Skeletal muscle tissue (tissue), 3 donors: ENCODE measurements at regions not wholly inside any gene's neighbourhood (a gene's known extent, or its start where the extent isn't known, plus 50 kb on each side); places are given as distances from the start of the nearest gene placed in this dataset.

Experiments used
- H3K27ac ChIP-seq: one replicate; pipeline ENCODE4 v1.7.0; 2013; ENCODE audit warnings: mild to moderate bottlenecking, low read depth, low read length, inconsistent platforms
- H3K27me3 ChIP-seq, 3 donors: one replicate each; pipeline ENCODE4 v1.7.0; 2013; ENCODE audit warnings: low read length in 3 of 3; ENCODE audit not compliant: control insufficient read depth in 3 of 3, insufficient read depth in 3 of 3
- H3K36me3 ChIP-seq, 3 donors: one replicate each; pipeline ENCODE4 v1.7.0; 2013; ENCODE audit warnings: low read length in 3 of 3; ENCODE audit not compliant: control insufficient read depth in 3 of 3, insufficient read depth in 3 of 3
- H3K4me1 ChIP-seq, 3 donors: one replicate each; pipeline ENCODE4 v1.7.0; 2013; ENCODE audit warnings: low read length in 3 of 3, mild to moderate bottlenecking in 3 of 3; ENCODE audit not compliant: control insufficient read depth in 3 of 3, insufficient read depth in 3 of 3
- H3K4me3 ChIP-seq, 3 donors: one replicate each; pipeline ENCODE4 v1.7.0; 2013; ENCODE audit warnings: low read length in 3 of 3
- H3K9ac ChIP-seq, 3 donors: one replicate each; pipeline ENCODE4 v1.7.0; 2013; ENCODE audit warnings: low read length in 3 of 3, mild to moderate bottlenecking in 3 of 3, moderate library complexity in 2 of 3, low read depth in 1 of 3
- H3K9me3 ChIP-seq, 3 donors: one replicate each; pipeline ENCODE4 v1.7.0; 2013; ENCODE audit warnings: low read length in 3 of 3; ENCODE audit not compliant: control insufficient read depth in 3 of 3
- donor health status: Osteomylitis.

DNA sequence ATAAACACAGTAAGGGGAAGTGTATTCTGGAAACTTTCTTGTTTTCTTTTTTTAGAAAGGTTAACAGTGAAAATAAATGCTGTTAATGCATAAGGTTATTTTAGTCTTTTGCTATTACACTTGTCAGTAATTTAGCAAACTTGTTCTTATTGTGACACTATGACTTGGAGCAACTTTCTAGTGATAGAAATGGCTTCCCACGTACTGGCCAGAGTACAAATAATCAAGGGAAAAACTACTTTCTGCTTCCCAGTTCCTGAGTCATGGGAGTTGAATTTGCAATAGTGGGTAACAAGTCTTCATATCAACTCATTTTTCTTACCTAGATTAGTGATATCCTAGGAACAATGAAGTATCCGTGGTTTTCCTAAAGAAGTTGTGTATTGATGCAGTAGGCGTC lies 1072.3 kb downstream of the FLRT2 start:
- no peak overlapping the region for H3K27ac ChIP-seq
- H3K36me3 ChIP-seq, result no peaks in the 10 kb centered on the region
- H3K9ac ChIP-seq, result no peak overlapping the region
- no peaks in the 10 kb centered on the region for H3K27me3 ChIP-seq
- H3K4me3 ChIP-seq, result no peak overlapping the region
- no peaks in the 10 kb centered on the region for H3K4me1 ChIP-seq
- H3K9me3 ChIP-seq, result no peaks in the 10 kb centered on the region

DNA sequence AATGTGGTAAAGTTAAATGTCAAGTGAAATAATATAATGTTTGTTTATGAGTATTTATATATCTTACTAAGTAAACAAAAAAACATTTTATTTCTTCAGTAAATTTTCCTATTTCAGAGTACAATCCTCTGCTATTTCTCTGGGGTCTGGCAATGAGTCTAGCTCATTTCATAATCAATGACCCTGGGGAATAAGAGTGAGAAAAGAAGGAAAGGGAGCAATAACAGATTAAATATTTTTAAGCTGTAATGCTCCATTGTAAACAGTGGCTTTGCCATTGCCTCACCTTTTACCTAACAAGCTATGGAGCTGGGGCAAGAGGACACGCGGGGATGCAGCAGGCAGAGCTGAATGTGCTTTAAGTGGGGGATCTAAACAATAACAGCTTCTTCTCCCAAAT lies 1071.9 kb downstream of the FLRT2 start:
- Histone ChIP-seq H3K9me3 (no peaks in the 10 kb centered on the region), H3K4me1 (no peaks in the 10 kb centered on the region), H3K36me3 (no peaks in the 10 kb centered on the region), H3K27ac (no peak overlapping the region), H3K4me3 (no peak overlapping the region), H3K27me3 (no peaks in the 10 kb centered on the region), H3K9ac (no peak overlapping the region)

DNA sequence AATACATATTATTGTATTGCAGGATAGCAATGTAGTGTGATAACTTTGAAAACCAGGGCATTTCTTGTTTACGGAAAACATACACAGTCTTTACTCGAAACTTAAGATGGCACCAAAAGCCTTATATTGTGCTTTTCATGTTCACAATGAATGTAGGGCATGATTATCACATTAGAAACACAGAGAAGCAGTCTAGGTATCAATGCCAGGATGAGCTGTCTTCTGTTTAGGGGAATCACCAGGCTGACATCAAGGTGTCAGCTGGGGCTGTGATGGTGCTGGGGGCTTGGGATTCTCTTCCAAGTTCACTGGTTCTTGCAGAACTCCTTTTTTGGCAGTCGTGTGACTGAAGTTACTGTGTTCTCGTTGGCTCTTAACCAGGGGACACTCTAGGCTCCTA lies 1067.3 kb downstream of the FLRT2 start:
- H3K4me1 ChIP-seq, result no peaks in the 10 kb centered on the region
- no peak overlapping the region for H3K27ac ChIP-seq
- H3K9me3 ChIP-seq, result no peaks in the 10 kb centered on the region
- no peaks in the 10 kb centered on the region for H3K36me3 ChIP-seq
- H3K9ac ChIP-seq, result no peak overlapping the region
- H3K27me3 ChIP-seq, result no peaks in the 10 kb centered on the region
- no peak overlapping the region for H3K4me3 ChIP-seq

DNA sequence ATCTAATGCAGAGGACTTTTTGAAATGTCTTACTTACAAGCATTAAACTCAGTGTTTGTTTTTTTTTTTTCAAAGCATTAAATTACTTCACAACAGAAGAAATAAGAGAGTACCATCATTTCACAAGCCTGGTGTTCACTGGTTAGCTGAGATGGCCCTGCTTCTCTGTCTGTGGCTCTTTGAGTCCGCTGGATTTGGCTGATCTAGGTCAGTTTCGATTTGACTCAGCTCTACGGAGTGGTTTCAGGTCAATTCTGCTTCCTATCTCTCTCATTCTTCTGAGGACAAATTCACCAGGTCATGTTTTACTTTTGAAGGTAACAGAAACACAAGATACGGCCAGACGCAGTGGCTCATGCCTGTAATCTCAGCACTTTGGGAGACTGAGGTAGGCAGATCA lies 1066.1 kb downstream of the FLRT2 start:
- no peak overlapping the region for H3K27ac ChIP-seq
- no peaks in the 10 kb centered on the region for H3K36me3 ChIP-seq
- H3K4me1 ChIP-seq, result no peaks in the 10 kb centered on the region
- H3K27me3 ChIP-seq, result no peaks in the 10 kb centered on the region
- no peak overlapping the region for H3K9ac ChIP-seq
- no peak overlapping the region for H3K4me3 ChIP-seq
- H3K9me3 ChIP-seq, result no peaks in the 10 kb centered on the region

DNA sequence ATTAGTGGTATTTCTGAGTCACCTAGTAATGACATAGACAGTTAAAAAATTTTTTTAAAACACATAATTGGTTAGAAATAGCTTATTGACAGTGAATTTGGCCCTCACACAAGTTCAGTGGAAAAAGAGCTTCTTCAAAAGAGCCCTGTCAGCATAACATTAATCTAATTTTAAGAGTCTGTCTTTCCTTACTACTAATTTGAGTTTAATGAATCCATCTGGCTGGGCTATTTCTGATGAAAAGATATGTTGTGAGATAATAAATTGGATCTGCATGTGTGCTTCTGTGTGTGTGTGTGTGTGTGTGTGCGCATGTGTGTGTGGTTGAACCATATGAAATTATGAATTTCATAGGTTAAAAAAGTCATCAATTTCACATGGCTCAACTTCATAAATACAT lies 1045.2 kb downstream of the FLRT2 start:
- H3K9me3 ChIP-seq, result peaks cover 0 to 5% (median 3%) of the 10 kb centered on the region in 3 donors

DNA sequence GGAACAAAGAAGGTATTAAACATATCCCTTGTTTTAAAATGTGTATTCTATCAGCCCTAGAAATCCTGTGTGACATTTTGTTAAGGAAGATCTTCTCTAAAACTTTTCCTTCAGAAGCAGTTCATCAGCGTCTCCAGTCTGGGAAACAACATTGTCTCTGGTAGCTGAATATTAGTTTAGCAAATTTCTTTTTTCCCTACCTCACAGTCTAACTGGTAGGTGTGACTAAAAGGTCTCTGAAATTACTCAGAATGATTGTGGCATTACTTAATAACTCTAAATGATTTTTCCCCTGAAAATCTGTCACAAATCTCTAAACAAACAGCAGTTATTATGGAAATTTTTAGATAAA lies 1044.8 kb downstream of the FLRT2 start:
- Histone ChIP-seq H3K9ac (no peak overlapping the region), H3K27me3 (no peaks in the 10 kb centered on the region), H3K27ac (no peak overlapping the region), H3K4me1 (no peaks in the 10 kb centered on the region), H3K9me3 (peaks cover 0 to 5% (median 5%) of the 10 kb centered on the region in 3 donors), H3K4me3 (no peak overlapping the region), H3K36me3 (no peaks in the 10 kb centered on the region)

More for the DNA sequence above, 1045.2 kb downstream of the FLRT2 start:
- no peaks in the 10 kb centered on the region for H3K4me1 ChIP-seq
- H3K4me3 ChIP-seq, result no peak overlapping the region
- no peaks in the 10 kb centered on the region for H3K27me3 ChIP-seq
- H3K36me3 ChIP-seq, result no peaks in the 10 kb centered on the region
- H3K9ac ChIP-seq, result no peak overlapping the region
- H3K27ac ChIP-seq, result no peak overlapping the region

DNA sequence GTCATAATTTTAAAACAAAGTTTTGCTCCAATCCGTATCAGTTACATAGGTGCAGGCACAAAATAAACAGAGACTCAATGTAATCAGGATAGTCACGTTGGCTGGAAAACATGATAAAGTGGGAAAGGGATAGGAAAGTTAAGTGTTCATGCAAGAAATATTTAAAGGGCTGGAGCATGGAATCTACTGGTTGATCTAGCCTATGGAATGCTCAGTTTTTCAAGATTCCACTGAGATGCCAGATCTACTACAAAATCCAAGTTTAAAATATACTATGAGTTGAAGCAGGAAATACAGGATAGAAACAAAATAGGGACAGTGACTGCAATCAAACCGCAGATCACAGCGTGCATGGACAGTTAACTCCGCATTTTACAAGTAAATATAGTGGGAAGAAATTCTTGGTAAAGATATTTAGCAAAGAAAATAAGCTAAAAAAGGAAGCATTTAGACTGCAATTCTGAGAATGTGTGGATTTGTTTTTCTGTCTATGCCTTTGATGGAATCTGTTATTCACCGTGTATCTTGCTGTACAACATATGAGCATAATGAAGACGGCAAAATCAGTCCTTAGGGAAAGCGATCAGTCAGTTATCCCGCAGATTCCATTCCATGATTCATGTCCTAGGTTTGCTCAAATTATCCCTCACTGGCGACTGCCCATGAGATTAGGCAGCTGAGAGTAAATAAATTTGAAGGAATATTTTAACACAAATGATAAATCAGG lies 1044.3 kb downstream of the FLRT2 start:
- H3K36me3 ChIP-seq, result no peaks in the 10 kb centered on the region
- no peaks in the 10 kb centered on the region for H3K27me3 ChIP-seq
- H3K9me3 ChIP-seq, result peaks cover 0 to 6% (median 5%) of the 10 kb centered on the region in 3 donors
- no peak overlapping the region for H3K27ac ChIP-seq
- H3K9ac ChIP-seq, result no peak overlapping the region
- H3K4me3 ChIP-seq, result no peak overlapping the region
- H3K4me1 ChIP-seq, result no peaks in the 10 kb centered on the region

DNA sequence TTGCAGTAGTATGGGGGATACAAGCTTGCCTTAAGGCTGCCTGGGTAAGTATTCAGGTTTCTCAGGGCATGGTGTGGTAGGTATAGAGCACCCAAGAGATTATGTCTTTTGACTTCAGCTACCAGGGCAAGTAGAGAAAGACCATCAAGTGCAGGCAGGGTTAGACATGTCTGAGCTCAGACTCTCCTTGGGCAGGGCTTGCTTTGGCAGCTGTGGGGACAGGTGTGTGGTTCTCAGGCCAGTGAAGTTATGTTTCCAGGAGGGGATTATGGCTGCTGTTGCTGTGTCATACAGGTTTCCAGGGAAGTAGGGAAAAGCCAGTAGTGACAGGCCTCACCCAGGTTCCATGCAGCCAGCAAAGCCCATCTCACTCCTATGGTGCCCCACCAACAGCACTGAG lies 1040.4 kb downstream of the FLRT2 start:
- Histone ChIP-seq H3K9me3 (peaks cover 0 to 6% (median 5%) of the 10 kb centered on the region in 3 donors), H3K27ac (no peak overlapping the region), H3K36me3 (no peaks in the 10 kb centered on the region), H3K9ac (no peak overlapping the region), H3K27me3 (no peaks in the 10 kb centered on the region), H3K4me3 (no peak overlapping the region), H3K4me1 (no peaks in the 10 kb centered on the region)

DNA sequence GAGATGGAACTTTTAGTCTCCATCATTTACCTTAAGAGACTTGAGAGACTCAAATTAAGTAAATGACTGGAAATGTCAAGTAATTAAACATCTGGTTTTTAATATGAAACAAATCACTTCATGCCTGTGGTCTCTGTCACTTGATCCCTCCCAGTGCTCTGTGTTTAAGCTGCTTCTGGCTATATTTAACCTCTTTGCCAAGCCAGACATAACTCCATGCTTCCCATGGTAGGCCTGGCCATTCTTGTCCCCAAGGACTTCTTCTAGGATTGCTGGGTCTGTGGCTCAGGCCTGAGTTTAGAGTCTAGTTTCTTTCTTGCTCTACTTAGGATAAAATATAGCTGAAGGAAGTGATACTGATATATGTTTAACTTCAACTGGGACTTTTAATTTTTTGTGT lies 1013.6 kb downstream of the FLRT2 start:
- no peak overlapping the region for H3K27ac ChIP-seq
- H3K9ac ChIP-seq, result no peak overlapping the region
- no peaks in the 10 kb centered on the region for H3K9me3 ChIP-seq
- H3K36me3 ChIP-seq, result no peaks in the 10 kb centered on the region
- no peaks in the 10 kb centered on the region for H3K27me3 ChIP-seq
- no peak overlapping the region for H3K4me3 ChIP-seq
- no peaks in the 10 kb centered on the region for H3K4me1 ChIP-seq

DNA sequence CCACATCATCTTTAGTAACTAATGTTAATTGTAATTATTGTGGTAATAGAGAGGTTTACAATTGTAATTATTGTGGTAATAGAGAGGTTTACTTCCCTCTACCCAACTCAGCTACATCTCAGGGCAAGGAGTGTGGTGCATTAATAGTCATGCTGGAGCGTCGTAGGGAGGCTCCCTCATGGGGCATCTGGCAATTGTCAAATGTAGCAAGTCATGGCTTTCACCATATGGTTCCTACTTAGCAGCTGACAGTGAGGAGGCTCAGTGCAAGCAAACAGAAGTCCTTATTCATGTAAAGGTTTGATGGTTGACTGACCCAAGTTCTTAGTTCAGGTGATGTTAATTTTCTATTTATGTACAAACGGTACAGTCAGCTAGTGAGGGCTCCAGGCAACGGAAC lies 1012.0 kb downstream of the FLRT2 start:
- Histone ChIP-seq H3K27me3 (no peaks in the 10 kb centered on the region), H3K9ac (no peak overlapping the region), H3K4me3 (no peak overlapping the region), H3K4me1 (no peaks in the 10 kb centered on the region), H3K27ac (no peak overlapping the region), H3K36me3 (no peaks in the 10 kb centered on the region), H3K9me3 (no peaks in the 10 kb centered on the region)
